ENCODE measurements at regions not wholly inside any gene's neighbourhood (a gene's known extent, or its start where the extent isn't known, plus 50 kb on each side); places are given as distances from the start of the nearest gene placed in this dataset.

GRCh38 chr6:67459556-67459955 lies 1175.5 kb upstream of the ADGRB3 start:
- no peak overlapping the region for H3K27ac Mint-ChIP-seq
- peaks cover 13% of the 10 kb centered on the region for H3K9me3 Mint-ChIP-seq
- no peaks in the 10 kb centered on the region for H3K27me3 Mint-ChIP-seq (ENCODE audit: low read depth)
- H3K36me3 Mint-ChIP-seq (ENCODE audit: low read depth) = no peaks in the 10 kb centered on the region
- no peak for TF ChIP-seq CTCF (IDR thresholded peaks at IDR 0.05; ENCODE audit: unreplicated experiment in 3 of 3)
- H3K4me3 Mint-ChIP-seq = no peak overlapping the region
- H3K4me1 Mint-ChIP-seq = no peaks in the 10 kb centered on the region

- Mint-ChIP-seq H3K4me1 (no peaks in the 10 kb centered on the region), H3K27me3 (ENCODE audit: low read depth) (no peaks in the 10 kb centered on the region), H3K36me3 (ENCODE audit: low read depth) (no peaks in the 10 kb centered on the region), H3K9me3 (peaks cover 13% of the 10 kb centered on the region), H3K27ac (no peak overlapping the region), H3K4me3 (no peak overlapping the region)
- TF ChIP-seq CTCF (IDR thresholded peaks at IDR 0.05; ENCODE audit: unreplicated experiment in 3 of 3) = no peak
Observed at GRCh38 chr6:67458265-67458664, 1176.8 kb upstream of the ADGRB3 start.

GRCh38 chr6:67451874-67452273 lies 1183.2 kb upstream of the ADGRB3 start:
- Mint-ChIP-seq H3K4me1 (no peaks in the 10 kb centered on the region), H3K36me3 (ENCODE audit: low read depth) (no peaks in the 10 kb centered on the region), H3K9me3 (no peaks in the 10 kb centered on the region), H3K27me3 (ENCODE audit: low read depth) (no peaks in the 10 kb centered on the region), H3K27ac (no peak overlapping the region), H3K4me3 (no peak overlapping the region)
- TF ChIP-seq CTCF (IDR thresholded peaks at IDR 0.05; ENCODE audit: unreplicated experiment in 3 of 3) = no peak

- H3K4me1 Mint-ChIP-seq = no peaks in the 10 kb centered on the region
- no peaks in the 10 kb centered on the region for H3K27me3 Mint-ChIP-seq (ENCODE audit: low read depth)
- no peaks in the 10 kb centered on the region for H3K9me3 Mint-ChIP-seq
- H3K36me3 Mint-ChIP-seq (ENCODE audit: low read depth) = no peaks in the 10 kb centered on the region
- H3K27ac Mint-ChIP-seq = no peak overlapping the region
- TF ChIP-seq CTCF (IDR thresholded peaks at IDR 0.05; ENCODE audit: unreplicated experiment in 3 of 3) = no peak
- no peak overlapping the region for H3K4me3 Mint-ChIP-seq
Observed at GRCh38 chr6:67450641-67451040, 1184.4 kb upstream of the ADGRB3 start.

- Mint-ChIP-seq H3K36me3 (ENCODE audit: low read depth) (no peaks in the 10 kb centered on the region), H3K9me3 (no peaks in the 10 kb centered on the region), H3K4me1 (no peaks in the 10 kb centered on the region), H3K27me3 (ENCODE audit: low read depth) (no peaks in the 10 kb centered on the region), H3K27ac (no peak overlapping the region), H3K4me3 (no peak overlapping the region)
- TF ChIP-seq CTCF (IDR thresholded peaks at IDR 0.05; ENCODE audit: unreplicated experiment in 3 of 3) = no peak
Observed at GRCh38 chr6:67449602-67450001, 1185.5 kb upstream of the ADGRB3 start.

- TF ChIP-seq CTCF (IDR thresholded peaks at IDR 0.05; ENCODE audit: unreplicated experiment in 3 of 3) = no peak
- H3K4me3 Mint-ChIP-seq = no peak overlapping the region
- no peaks in the 10 kb centered on the region for H3K4me1 Mint-ChIP-seq
- H3K27ac Mint-ChIP-seq = no peak overlapping the region
- no peaks in the 10 kb centered on the region for H3K36me3 Mint-ChIP-seq (ENCODE audit: low read depth)
- no peaks in the 10 kb centered on the region for H3K9me3 Mint-ChIP-seq
- no peaks in the 10 kb centered on the region for H3K27me3 Mint-ChIP-seq (ENCODE audit: low read depth)
Observed at GRCh38 chr6:67433124-67433523, 1202.0 kb upstream of the ADGRB3 start.

Measured in nephron (organoid).